Loucy (cell line): ENCODE measurements at regions not wholly inside any gene's neighbourhood (a gene's known extent, or its start where the extent isn't known, plus 50 kb on each side); places are given as distances from the start of the nearest gene placed in this dataset.

Experiments
- H2AFZ ChIP-seq: fragments of 200-600 bp; sonication (generic); 2 replicates; pipeline ENCODE4 v1.6.0; 2016; ENCODE audit warnings: antibody characterized with exemption, mild to moderate bottlenecking, low read length, moderate library complexity
- H3F3A ChIP-seq: fragments of 200-600 bp; 2 replicates; pipeline ENCODE4 v1.6.0; 2016; ENCODE audit warnings: antibody characterized with exemption, low read depth, mild to moderate bottlenecking
- H3K27me3 ChIP-seq: fragments of 200-600 bp; sonication (generic); 2 replicates; pipeline ENCODE4 v1.6.1; 2014; ENCODE audit warnings: low read length, mild to moderate bottlenecking; ENCODE audit not compliant: insufficient read depth, poor library complexity, severe bottlenecking
- H3K36me3 ChIP-seq: fragments of 200-600 bp; sonication (generic); 2 replicates; pipeline ENCODE4 v1.6.1; 2016; ENCODE audit warnings: low read length; ENCODE audit not compliant: insufficient read depth
- H3K4me1 ChIP-seq: fragments of 200-600 bp; sonication (generic); 2 replicates; pipeline ENCODE4 v1.5.1; 2014; ENCODE audit warnings: low read length, mild to moderate bottlenecking; ENCODE audit not compliant: insufficient read depth, poor library complexity, severe bottlenecking
- H3K4me2 ChIP-seq: fragments of 200-600 bp; sonication (generic); 2 replicates; pipeline ENCODE4 v1.6.0; 2014; ENCODE audit warnings: antibody characterized with exemption, low read length, low read depth, mild to moderate bottlenecking; ENCODE audit not compliant: poor library complexity, severe bottlenecking
- H3K4me3 ChIP-seq: fragments of 200-600 bp; sonication (generic); 2 replicates; pipeline ENCODE4 v1.5.1; 2014; ENCODE audit warnings: low read length, mild to moderate bottlenecking, mixed read lengths; ENCODE audit not compliant: poor library complexity, severe bottlenecking
- H3K79me2 ChIP-seq: fragments of 200-600 bp; sonication (generic); 2 replicates; pipeline ENCODE4 v1.6.1; 2014; ENCODE audit warnings: low read length; ENCODE audit not compliant: insufficient read depth
- H3K9ac ChIP-seq: fragments of 200-600 bp; sonication (generic); 2 replicates; pipeline ENCODE4 v1.6.0; 2014; ENCODE audit warnings: mild to moderate bottlenecking, low read depth, low read length, moderate library complexity; ENCODE audit not compliant: poor library complexity, severe bottlenecking
- H3K9me2 ChIP-seq: fragments of 200-600 bp; sonication (generic); replicated peaks from 2 replicates; pipeline ENCODE4 v1.6.1; 2016; ENCODE audit warnings: low read depth, low read length, mixed read lengths
- H3K9me3 ChIP-seq: fragments of 200-600 bp; sonication (generic); 2 replicates; pipeline ENCODE4 v1.6.1; 2014; ENCODE audit warnings: mild to moderate bottlenecking, antibody characterized with exemption, low read length, low read depth; ENCODE audit not compliant: insufficient read depth
- H4K20me1 ChIP-seq: fragments of 200-600 bp; sonication (generic); 2 replicates; pipeline ENCODE4 v1.6.0; 2014; ENCODE audit warnings: antibody characterized with exemption, low read length, mild to moderate bottlenecking; ENCODE audit not compliant: insufficient read depth, poor library complexity, severe bottlenecking
- CTCF ChIP-seq: fragments of 200-600 bp; sonication (generic); conservative IDR thresholded peaks from 2 replicates; pipeline ENCODE4 v1.5.1; 2014; ENCODE audit warnings: mild to moderate bottlenecking, antibody characterized with exemption, low read length
- EZH2phosphoT487 ChIP-seq: fragments of 200-600 bp; IDR thresholded peaks from 2 replicates; pipeline ENCODE4 v1.6.1; 2018; ENCODE audit warnings: antibody characterized with exemption, mild to moderate bottlenecking, moderate library complexity, borderline replicate concordance

GRCh38 chr5:164921722-164922121 lies 1416.3 kb downstream of the MAT2B start:
- no peaks in the 10 kb centered on the region for H3K9me3 ChIP-seq
- no peak for TF ChIP-seq EZH2phosphoT487
- TF ChIP-seq CTCF = no peak
- no peaks in the 10 kb centered on the region for H3K4me1 ChIP-seq
- no peak overlapping the region for H3K4me3 ChIP-seq
- no peak overlapping the region for H3K9ac ChIP-seq
- H3K36me3 ChIP-seq = no peaks in the 10 kb centered on the region
- no peaks in the 10 kb centered on the region for H3K27me3 ChIP-seq
- H4K20me1 ChIP-seq = no peaks in the 10 kb centered on the region
- H3F3A ChIP-seq = no peaks in the 10 kb centered on the region
- no peaks in the 10 kb centered on the region for H3K9me2 ChIP-seq
- H3K79me2 ChIP-seq = no peaks in the 10 kb centered on the region
- H3K4me2 ChIP-seq = no peak overlapping the region
- H2AFZ ChIP-seq = no peak overlapping the region

GRCh38 chr5:164934039-164934438 lies 1428.6 kb downstream of the MAT2B start:
- Histone ChIP-seq H3K9ac (no peak overlapping the region), H4K20me1 (no peaks in the 10 kb centered on the region), H3F3A (no peaks in the 10 kb centered on the region), H3K27me3 (no peaks in the 10 kb centered on the region), H3K36me3 (no peaks in the 10 kb centered on the region), H3K79me2 (no peaks in the 10 kb centered on the region), H3K9me2 (no peaks in the 10 kb centered on the region), H2AFZ (no peak overlapping the region), H3K4me1 (no peaks in the 10 kb centered on the region), H3K4me3 (no peak overlapping the region), H3K4me2 (no peak overlapping the region), H3K9me3 (no peaks in the 10 kb centered on the region)
- no peak for TF ChIP-seq CTCF
- no peak for TF ChIP-seq EZH2phosphoT487

- Histone ChIP-seq H3K4me3 (no peak overlapping the region), H3K9me2 (no peaks in the 10 kb centered on the region), H3K36me3 (no peaks in the 10 kb centered on the region), H3K27me3 (no peaks in the 10 kb centered on the region), H3K4me2 (no peak overlapping the region), H3K79me2 (no peaks in the 10 kb centered on the region), H3F3A (no peaks in the 10 kb centered on the region), H3K4me1 (no peaks in the 10 kb centered on the region), H4K20me1 (no peaks in the 10 kb centered on the region), H2AFZ (no peak overlapping the region), H3K9ac (no peak overlapping the region), H3K9me3 (no peaks in the 10 kb centered on the region)
- TF ChIP-seq CTCF = no peak
- no peak for TF ChIP-seq EZH2phosphoT487
These were observed 1429.1 kb downstream of the MAT2B start for GRCh38 chr5:164934561-164934960.
